Retina (tissue), 1 donor: ENCODE measurements at regions not wholly inside any gene's neighbourhood (a gene's known extent, or its start where the extent isn't known, plus 50 kb on each side); places are given as distances from the start of the nearest gene placed in this dataset.
A peak's percentile ranks its signal among the peaks of the same experiment; 100 is the strongest.

Experiments
- DNase-seq: peaks from one replicate; pipeline ENCODE4 v3.0.0-alpha.2; 2016

GRCh38 chr6:40906759-40907158, 132.3 kb downstream of the UNC5CL start:
- no peak for DNase-seq

- no peak for DNase-seq
Observed at GRCh38 chr6:40904583-40905194, 134.3 kb downstream of the UNC5CL start.

GRCh38 chr6:40903456-40903855, 135.6 kb downstream of the UNC5CL start:
- DNase-seq, result no peak

GRCh38 chr6:40901322-40902055, 137.5 kb downstream of the UNC5CL start:
- DNase-seq, result no peak

GRCh38 chr6:40900791-40901190, 138.2 kb downstream of the UNC5CL start:
- no peak for DNase-seq

GRCh38 chr6:40899684-40900155, 139.3 kb downstream of the UNC5CL start:
- no peak for DNase-seq

- no peak for DNase-seq
Observed at GRCh38 chr6:40898073-40898472, 140.9 kb downstream of the UNC5CL start.

GRCh38 chr6:40897390-40898003, 141.5 kb downstream of the UNC5CL start:
- no peak for DNase-seq

GRCh38 chr6:40896696-40897095, 142.3 kb downstream of the UNC5CL start:
- no peak for DNase-seq

- peak; percentile 52 for DNase-seq
Observed at GRCh38 chr6:40894962-40895799, 143.8 kb downstream of the UNC5CL start.

GRCh38 chr6:40893021-40893420, 146.0 kb downstream of the UNC5CL start:
- DNase-seq, result no peak

- no peak for DNase-seq
Observed at GRCh38 chr6:40892223-40892622, 146.8 kb downstream of the UNC5CL start.

- DNase-seq, result peak; percentile 91
Observed at GRCh38 chr6:40891686-40892085, 147.3 kb downstream of the UNC5CL start.

- no peak for DNase-seq
Observed at GRCh38 chr6:40891131-40891530, 147.9 kb downstream of the UNC5CL start.

GRCh38 chr6:40889137-40889832, 149.7 kb downstream of the UNC5CL start:
- DNase-seq, result no peak

- DNase-seq, result no peak
Observed at GRCh38 chr6:40888456-40888990, 150.5 kb downstream of the UNC5CL start.

GRCh38 chr6:40887792-40888340, 151.2 kb downstream of the UNC5CL start:
- DNase-seq, result no peak

- no peak for DNase-seq
Observed at GRCh38 chr6:40887079-40887791, 151.8 kb downstream of the UNC5CL start.

GRCh38 chr6:40885139-40885774, 153.8 kb downstream of the UNC5CL start:
- no peak for DNase-seq

- DNase-seq, result peak; percentile 46
Observed at GRCh38 chr6:40882323-40882997, 156.6 kb downstream of the UNC5CL start.
